OCI-LY3 (cell line): ENCODE measurements at regions not wholly inside any gene's neighbourhood (a gene's known extent, or its start where the extent isn't known, plus 50 kb on each side); places are given as distances from the start of the nearest gene placed in this dataset.

Source experiments
- CTCF ChIP-seq: fragments of 200-600, 300-600 bp; sonication (generic); IDR thresholded peaks from 2 replicates; pipeline ENCODE4 v1.5.1; 2014; ENCODE audit warnings: antibody characterized with exemption, low read length, low read depth
- EZH2phosphoT487 ChIP-seq: fragments of 200-600 bp; shearing (Covaris generic); IDR thresholded peaks from 2 replicates; pipeline ENCODE4 v1.6.1; 2018; ENCODE audit warnings: antibody characterized with exemption, mixed run types, low read depth

GRCh38 chr14:83893447-83893846 lies 1636.5 kb upstream of the FLRT2 start:
- TF ChIP-seq CTCF, result no peak
- no peak for TF ChIP-seq EZH2phosphoT487
